Panc1 (cell line): ENCODE measurements at regions not wholly inside any gene's neighbourhood (a gene's known extent, or its start where the extent isn't known, plus 50 kb on each side); places are given as distances from the start of the nearest gene placed in this dataset.

Source experiments
- CTCF ChIP-seq: fragments of 450-650 bp; IDR thresholded peaks from 2 replicates; pipeline ENCODE4 v1.5.1; 2017; ENCODE audit warnings: mild to moderate bottlenecking
- POLR2AphosphoS5 ChIP-seq: IDR thresholded peaks from 2 replicates; pipeline ENCODE4 v1.6.1; 2012; ENCODE audit warnings: mild to moderate bottlenecking, low read depth, low read length, moderate library complexity
- SIN3A ChIP-seq: IDR thresholded peaks from 2 replicates; pipeline ENCODE4 v1.6.1; 2012; ENCODE audit warnings: low read depth, mild to moderate bottlenecking, low read length, moderate library complexity, borderline replicate concordance; ENCODE audit not compliant: insufficient read depth

GRCh38 chr21:38663282-38663681 lies 142.4 kb upstream of the ETS2 start:
- TF ChIP-seq CTCF (no peak), SIN3A (no peak), POLR2AphosphoS5 (no peak)
